K562 (cell line): ENCODE measurements at regions not wholly inside any gene's neighbourhood (a gene's known extent, or its start where the extent isn't known, plus 50 kb on each side); places are given as distances from the start of the nearest gene placed in this dataset.

Experiments used
- ATAC-seq: fragments of 200-7000 bp; cut with Tn5 transposase; 3 replicates; pipeline ENCODE4 v1.9.1; 2020; ENCODE audit warnings: moderate library complexity
- BruUV-seq: library from RNA; stranded (reverse); fragments of 400-500 nt; replicated peaks from 2 replicates; lab custom pipeline; 2021; lab: Mats Ljungman, UMichigan
- CTCF ChIA-PET: fragments of 300-600 bp; formaldehyde crosslinking; extraction: SDS; loops from one replicate; lab custom pipeline; 2021; ENCODE audit warnings: low intra/inter-chr PET ratio; lab: Yijun Ruan, JAX
- POLR2A ChIA-PET: fragments of 300-600, 350-650 bp; sonication (Branson Sonifier 250); formaldehyde crosslinking; extraction: SDS; loops from one replicate; lab custom pipeline; 2021; ENCODE audit warnings: antibody characterized with exemption, inconsistent platforms; lab: Yijun Ruan, JAX
- DNase-seq, 4 experiments: peaks; one replicate each; pipeline versions ENCODE4 v3.0.0 to v3.0.0-alpha.2; 2011 to 2018; ENCODE audit warnings: low spot score in 3 of 4, mixed read lengths in 3 of 4; ENCODE audit errors: extremely low read depth in 1 of 4
- FAIRE-seq: peaks from 2 replicates; lab custom pipeline; 2011; peaks lifted over from hg19 to GRCh38; lab: Jason Lieb, UNC
- H2AFZ ChIP-seq: 2 replicates; pipeline ENCODE4 v1.6.0; 2011; ENCODE audit warnings: low read depth, low read length, control low read depth, inconsistent platforms
- H3K27ac ChIP-seq: fragments of 200-600 bp; 3 replicates; pipeline ENCODE4 v1.8.0; 2011; ENCODE audit warnings: low read depth, mild to moderate bottlenecking, control low read depth, inconsistent platforms, low read length, moderate library complexity, mixed read lengths; ENCODE audit errors: extremely low read depth
- H3K27me3 ChIP-seq, 2 experiments: fragments of 300-600 bp in 1 of 2; 2 replicates in 1 of 2; 3 replicates in 1 of 2; pipeline versions ENCODE4 v1.6.0 to v1.8.0; 2011; ENCODE audit warnings: inconsistent platforms in 2 of 2, low read length in 2 of 2, mild to moderate bottlenecking in 1 of 2, mixed read lengths in 1 of 2, moderate library complexity in 1 of 2; ENCODE audit not compliant: control insufficient read depth in 2 of 2, insufficient read depth in 2 of 2
- H3K36me3 ChIP-seq: fragments of 300-600 bp; 3 replicates; pipeline ENCODE4 v1.8.0; 2011; ENCODE audit warnings: mild to moderate bottlenecking, low read length, inconsistent platforms; ENCODE audit not compliant: control insufficient read depth, insufficient read depth
- H3K4me1 ChIP-seq, 2 experiments: fragments of 200-600 bp in 1 of 2; replicated peaks in 1 of 2; 2 replicates in 1 of 2; 3 replicates in 1 of 2; pipeline versions ENCODE4 v1.5.1 to v1.8.0; 2011; ENCODE audit warnings: inconsistent platforms in 2 of 2, low read length in 2 of 2, mild to moderate bottlenecking in 1 of 2, mixed read lengths in 1 of 2, moderate library complexity in 1 of 2; ENCODE audit not compliant: control insufficient read depth in 2 of 2, insufficient read depth in 2 of 2
- H3K4me2 ChIP-seq: 2 replicates; pipeline ENCODE4 v1.6.1; 2011; ENCODE audit warnings: low read length, control low read depth, inconsistent platforms, mixed read lengths; ENCODE audit not compliant: insufficient read depth
- H3K4me3 ChIP-seq: fragments of 200-600 bp; sonication (generic), shearing (Covaris generic); 2 replicates; pipeline ENCODE4 v1.5.1; 2016; ENCODE audit warnings: control low read depth, inconsistent platforms
- H3K79me2 ChIP-seq: fragments of 200-600 bp; 3 replicates; pipeline ENCODE4 v1.8.0; 2011; ENCODE audit warnings: low read length, inconsistent platforms; ENCODE audit not compliant: control insufficient read depth, insufficient read depth
- H3K9ac ChIP-seq, 2 experiments: 2 replicates each; pipeline versions ENCODE4 v1.6.0 to v1.6.1; 2011; ENCODE audit warnings: low read depth in 2 of 2, low read length in 2 of 2, control low read depth in 1 of 2, inconsistent platforms in 1 of 2, mild to moderate bottlenecking in 1 of 2, mixed read lengths in 1 of 2; ENCODE audit not compliant: insufficient read depth in 1 of 2
- H3K9me1 ChIP-seq: one replicate; pipeline ENCODE4 v1.6.0; 2011; ENCODE audit warnings: inconsistent platforms, mild to moderate bottlenecking, low read length, moderate library complexity; ENCODE audit not compliant: control insufficient read depth, insufficient read depth
- H3K9me3 ChIP-seq: replicated peaks from 2 replicates; pipeline ENCODE4 v1.5.1; 2011; ENCODE audit warnings: low read depth, low read length, inconsistent platforms; ENCODE audit not compliant: control insufficient read depth, insufficient read depth
- H4K20me1 ChIP-seq: replicated peaks from 2 replicates; pipeline ENCODE4 v1.6.1; 2011; ENCODE audit warnings: low read length, inconsistent platforms, mixed read lengths; ENCODE audit not compliant: control insufficient read depth, insufficient read depth
- CREM ChIP-seq: IDR thresholded peaks from 2 replicates; pipeline ENCODE4 v1.6.1; 2014; ENCODE audit warnings: antibody characterized with exemption, low read depth
- FOSL1 ChIP-seq: fragments of 200-800 bp; sonication (Bioruptor generic); conservative IDR thresholded peaks from 2 replicates; pipeline ENCODE4 v1.6.1; 2016; ENCODE audit warnings: missing genetic modification characterization, missing compliant biosample characterization
- HBP1 ChIP-seq: fragments of 450-650 bp; formaldehyde crosslinking; IDR thresholded peaks from 2 replicates; pipeline ENCODE4 v1.4.0; 2022; ENCODE audit warnings: missing genetic modification characterization
- MECOM ChIP-seq: fragments of 250-450 bp; sonication (Bioruptor Pico); IDR thresholded peaks from 2 replicates; pipeline ENCODE4 v1.8.0; 2022; ENCODE audit warnings: inconsistent platforms
- NFXL1 ChIP-seq: fragments of 450-650 bp; formaldehyde crosslinking; IDR thresholded peaks from 2 replicates; pipeline ENCODE4 v1.4.0; 2021; ENCODE audit warnings: mild to moderate bottlenecking
- SRSF1 ChIP-seq: fragments of 200-400 bp; formaldehyde crosslinking; IDR thresholded peaks from 2 replicates; pipeline ENCODE4 v1.6.1; 2017; ENCODE audit warnings: mild to moderate bottlenecking, low read depth, low read length, moderate library complexity
- SRSF9 ChIP-seq: fragments of 200-400 bp; formaldehyde crosslinking; IDR thresholded peaks from 2 replicates; pipeline ENCODE4 v1.6.1; 2017; ENCODE audit warnings: low read depth, low read length, borderline replicate concordance
- TAL1 ChIP-seq: fragments of 450-650 bp; IDR thresholded peaks from 2 replicates; pipeline ENCODE4 v1.6.1; 2016; ENCODE audit warnings: mild to moderate bottlenecking
- U2AF1 ChIP-seq: fragments of 200-400 bp; formaldehyde crosslinking; optimal IDR thresholded peaks from 2 replicates; pipeline ENCODE3; 2017; ENCODE audit warnings: mild to moderate bottlenecking, low read depth, low read length, moderate library complexity
- USF2 ChIP-seq: sonication (generic); formaldehyde crosslinking; IDR thresholded peaks from 2 replicates; pipeline ENCODE4 v1.5.0; 2020; ENCODE audit warnings: missing genetic modification reagents
- WHSC1 ChIP-seq: IDR thresholded peaks from one replicate; pipeline ENCODE4 v1.6.1; 2012; ENCODE audit warnings: low read length, control low read depth, inconsistent platforms
- ZNF274 ChIP-seq: IDR thresholded peaks from 2 replicates; pipeline ENCODE4 v1.6.1; 2011; ENCODE audit warnings: low read depth, mild to moderate bottlenecking, low read length, moderate library complexity, borderline replicate concordance
- ZNF507 ChIP-seq: conservative IDR thresholded peaks from 2 replicates; pipeline ENCODE4 v1.6.1; 2017; ENCODE audit warnings: missing genetic modification characterization, missing compliant biosample characterization
- ZNF583 ChIP-seq: fragments of 250-450 bp; sonication (Bioruptor Pico); IDR thresholded peaks from 2 replicates; pipeline ENCODE4 v1.4.0; 2020
- ZNF785 ChIP-seq: fragments of 250-450 bp; sonication (Bioruptor Pico); IDR thresholded peaks from 2 replicates; pipeline ENCODE4 v1.4.0; 2020; ENCODE audit warnings: mild to moderate bottlenecking
- WGBS: fragments of 100-300 bp; shearing (Covaris generic); methylation state at CpG from one replicate; pipeline ENCODE4 v1.1.6; 2016; ENCODE audit warnings: low coverage, mixed read lengths; ENCODE audit not compliant: insufficient coverage; ENCODE audit errors: missing lambda C conversion rate; 5-methylcytosine and 5-hydroxymethylcytosine counted together
- in situ Hi-C: fragments of 300-500 bp; cut with MboI; formaldehyde crosslinking; loops from 4 replicates; pipeline ENCODE4 v1.15.0; 2018; ENCODE audit warnings: inconsistent platforms, mixed read lengths
- intact Hi-C: fragments of 100-400 bp; cut with micrococcal nuclease; formaldehyde crosslinking; loops from 2 replicates; pipeline ENCODE4 v1.14.2; 2022

GRCh38 chr6:166738386-166739116 is 111.5 kb upstream of the RPS6KA2 start (continued):
- TF ChIP-seq WHSC1 = no peak

GRCh38 chr6:166737261-166737660 is 110.2 kb upstream of the RPS6KA2 start:
- peaks cover 28 to 52% of the 10 kb centered on the region in 2 experiments for H3K27me3 ChIP-seq
- intact Hi-C loops (no loop called here), in situ Hi-C loops (no loop called here)
- H3K79me2 ChIP-seq = no peaks in the 10 kb centered on the region
- H3K27ac ChIP-seq = no peak overlapping the region
- no TSS peak for BruUV-seq
- POLR2A ChIA-PET = no interaction called here
- no peak overlapping the region for H2AFZ ChIP-seq
- CTCF ChIA-PET = no interaction called here
- no peak overlapping the region for H3K9ac ChIP-seq
- ATAC-seq = no peak
- H3K4me2 ChIP-seq = no peak overlapping the region
- no peaks in the 10 kb centered on the region; the same call in 1 of the 2 replicates for H4K20me1 ChIP-seq
- no peak for DNase-seq
- under 1% methylated on average over 7 of the region's 7 CpGs for WGBS
- no peaks in the 10 kb centered on the region for H3K9me3 ChIP-seq
- no peak for FAIRE-seq
- no peaks in the 10 kb centered on the region for H3K9me1 ChIP-seq
- H3K4me3 ChIP-seq = no peak overlapping the region
- H3K4me1 ChIP-seq = no peaks in the 10 kb centered on the region
- TF ChIP-seq SRSF9 (no peak), FOSL1 (tag) (peak; percentile 51)
- H3K36me3 ChIP-seq = no peaks in the 10 kb centered on the region

GRCh38 chr6:166736634-166737033 is 109.6 kb upstream of the RPS6KA2 start:
- POLR2A ChIA-PET = no interaction called here
- Histone ChIP-seq H2AFZ (no peak overlapping the region), H3K4me3 (no peak overlapping the region), H3K27ac (no peak overlapping the region), H3K27me3 (peaks cover 27 to 53% of the 10 kb centered on the region in 2 experiments), H3K9me1 (no peaks in the 10 kb centered on the region), H3K36me3 (no peaks in the 10 kb centered on the region), H4K20me1 (no peaks in the 10 kb centered on the region), H3K4me2 (no peak overlapping the region), H3K9me3 (no peaks in the 10 kb centered on the region), H3K9ac (no peak overlapping the region), H3K4me1 (no peaks in the 10 kb centered on the region), H3K79me2 (no peaks in the 10 kb centered on the region)
- CTCF ChIA-PET = no interaction called here
- WGBS = under 1% methylated on average over 6 of the region's 6 CpGs
- in situ Hi-C loops (no loop called here), intact Hi-C loops (no loop called here)
- no peak for FAIRE-seq
- no TSS peak for BruUV-seq
- no peak for ATAC-seq
- DNase-seq = no peak
- no peak for TF ChIP-seq MECOM (CRISPR knock-in tag)
- no peak for TF ChIP-seq HBP1 (CRISPR knock-in tag)
- no peak for TF ChIP-seq ZNF583 (CRISPR knock-in tag)
- no peak for TF ChIP-seq SRSF1
- no peak for TF ChIP-seq U2AF1
- no peak for TF ChIP-seq ZNF274
- TF ChIP-seq USF2 (CRISPR knock-in tag) = no peak
- TF ChIP-seq ZNF785 = no peak
- no peak for TF ChIP-seq TAL1
- no peak for TF ChIP-seq ZNF507 (tag)
- no peak for TF ChIP-seq CREM
- TF ChIP-seq NFXL1 (CRISPR knock-in tag) = no peak
